Activated T-cell treated with anti-CD3 and anti-CD28 coated beads, Interleukin-2, amount 50 U/mL, for 48 hours (primary cell): ENCODE measurements at regions not wholly inside any gene's neighbourhood (a gene's known extent, or its start where the extent isn't known, plus 50 kb on each side); places are given as distances from the start of the nearest gene placed in this dataset.

ENCODE experiments used
- DNase-seq, 2 experiments: peaks; one replicate each; pipeline ENCODE4 v3.0.0-alpha.2; 2020

- no peak for DNase-seq
Observed at GRCh38 chr2:149989447-149990063, 402.0 kb upstream of the MMADHC start.

GRCh38 chr2:149988361-149988760 lies 400.8 kb upstream of the MMADHC start:
- DNase-seq, result no peak

- no peak for DNase-seq
Observed at GRCh38 chr2:149986861-149987260, 399.3 kb upstream of the MMADHC start.

GRCh38 chr2:149984311-149984710 lies 396.7 kb upstream of the MMADHC start:
- no peak for DNase-seq

DNA sequence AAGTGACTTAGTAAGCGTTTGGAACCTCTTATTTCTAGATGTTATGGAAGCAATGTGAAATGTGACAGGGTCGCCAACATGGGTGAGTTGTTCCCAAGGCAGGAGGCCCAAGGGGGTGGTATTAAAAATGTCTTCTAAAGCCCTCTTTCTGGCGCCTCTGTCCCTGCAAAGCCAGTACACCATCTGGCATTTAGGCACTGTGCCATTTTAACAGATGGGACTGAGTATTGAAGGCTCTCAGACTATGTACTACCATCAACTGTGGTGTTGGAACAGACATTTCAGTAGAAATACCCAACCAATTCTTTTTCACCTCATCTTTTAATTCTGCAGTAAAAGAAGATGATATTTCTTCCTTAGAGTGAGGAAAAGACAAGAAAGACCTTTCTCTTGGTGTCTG lies 384.5 kb upstream of the MMADHC start:
- no peak for DNase-seq

- DNase-seq, result no peak
Observed at GRCh38 chr2:149954981-149955600, 367.5 kb upstream of the MMADHC start.

DNA sequence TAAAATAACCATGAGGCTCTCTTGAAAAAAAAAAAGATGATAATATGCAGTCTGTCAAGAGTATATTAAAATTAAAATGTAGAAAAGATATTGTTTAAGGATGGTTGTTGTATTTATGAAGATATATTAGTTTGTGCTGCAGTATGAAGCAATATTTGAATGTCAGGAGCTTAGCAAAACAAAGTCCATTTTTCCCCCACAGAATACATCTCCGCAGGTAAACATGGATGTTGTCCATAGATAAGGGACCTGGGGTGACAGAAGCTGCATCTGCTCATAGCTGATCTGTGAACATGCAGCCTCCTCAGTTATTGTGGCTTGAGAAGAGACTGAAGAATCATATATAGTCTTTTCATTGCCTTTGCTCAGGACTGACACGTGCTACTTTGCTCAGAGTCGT lies 366.1 kb upstream of the MMADHC start:
- no peak for DNase-seq

- DNase-seq, result no peak
Observed at GRCh38 chr2:149931486-149931885, 343.9 kb upstream of the MMADHC start.

GRCh38 chr2:149928011-149928410 lies 340.4 kb upstream of the MMADHC start:
- DNase-seq, result no peak

DNA sequence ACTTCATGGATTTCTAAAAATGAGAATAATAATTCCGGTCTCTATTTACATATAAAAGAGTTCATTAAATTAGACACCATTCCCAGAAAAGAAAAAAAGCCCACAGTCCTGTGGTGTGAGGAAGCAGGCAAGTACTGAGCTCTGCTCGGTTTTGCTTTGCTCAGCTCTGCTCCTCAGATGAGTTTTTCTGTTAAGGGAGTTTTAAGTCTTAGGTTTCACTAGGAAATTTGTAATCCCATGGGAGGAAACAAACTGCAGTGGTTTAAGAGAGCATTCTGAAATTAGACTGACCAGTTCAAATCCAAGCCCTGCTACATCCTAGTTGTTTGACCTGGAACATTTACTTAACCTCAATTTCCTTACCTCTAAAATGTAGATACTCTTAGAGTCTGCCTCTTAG lies 338.6 kb upstream of the MMADHC start:
- DNase-seq, result no peak

DNA sequence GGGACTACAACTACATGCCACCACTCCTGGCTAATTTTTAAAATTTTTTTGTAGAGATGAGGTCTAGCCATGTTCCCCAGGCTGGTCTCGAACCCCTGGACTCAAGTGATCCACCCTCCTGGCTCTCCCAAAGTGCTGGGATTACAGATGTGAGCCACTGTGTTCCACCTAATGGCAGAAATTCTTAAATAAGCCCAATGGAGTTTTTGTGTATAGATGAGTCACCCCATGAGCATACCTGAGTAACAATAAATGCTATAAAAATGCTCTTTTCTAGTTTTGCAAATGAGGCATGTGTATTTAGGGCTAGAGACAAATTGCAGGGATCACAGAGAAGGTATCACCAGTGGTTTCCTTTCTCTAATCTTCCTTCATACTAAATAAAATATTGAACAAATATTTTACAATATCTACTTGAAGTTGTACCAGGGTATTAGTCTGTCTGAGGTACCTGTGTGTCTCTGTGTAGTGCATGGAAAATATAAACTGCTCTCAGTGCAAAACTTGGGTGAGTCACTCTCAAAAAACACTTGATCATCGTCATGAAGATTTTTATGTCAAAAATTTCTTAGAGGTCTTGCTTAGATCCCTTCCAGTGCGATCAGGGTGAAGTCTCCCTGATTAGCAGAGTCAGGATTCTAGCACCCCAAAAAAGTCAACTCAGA lies 337.1 kb upstream of the MMADHC start:
- no peak for DNase-seq

GRCh38 chr2:149924028-149924427 lies 336.5 kb upstream of the MMADHC start:
- DNase-seq, result no peak

GRCh38 chr2:149921911-149922616 lies 334.5 kb upstream of the MMADHC start:
- no peak for DNase-seq

GRCh38 chr2:149920389-149920788 lies 332.8 kb upstream of the MMADHC start:
- no peak for DNase-seq

- DNase-seq, result no peak
Observed at GRCh38 chr2:149915151-149915550, 327.6 kb upstream of the MMADHC start.

DNA sequence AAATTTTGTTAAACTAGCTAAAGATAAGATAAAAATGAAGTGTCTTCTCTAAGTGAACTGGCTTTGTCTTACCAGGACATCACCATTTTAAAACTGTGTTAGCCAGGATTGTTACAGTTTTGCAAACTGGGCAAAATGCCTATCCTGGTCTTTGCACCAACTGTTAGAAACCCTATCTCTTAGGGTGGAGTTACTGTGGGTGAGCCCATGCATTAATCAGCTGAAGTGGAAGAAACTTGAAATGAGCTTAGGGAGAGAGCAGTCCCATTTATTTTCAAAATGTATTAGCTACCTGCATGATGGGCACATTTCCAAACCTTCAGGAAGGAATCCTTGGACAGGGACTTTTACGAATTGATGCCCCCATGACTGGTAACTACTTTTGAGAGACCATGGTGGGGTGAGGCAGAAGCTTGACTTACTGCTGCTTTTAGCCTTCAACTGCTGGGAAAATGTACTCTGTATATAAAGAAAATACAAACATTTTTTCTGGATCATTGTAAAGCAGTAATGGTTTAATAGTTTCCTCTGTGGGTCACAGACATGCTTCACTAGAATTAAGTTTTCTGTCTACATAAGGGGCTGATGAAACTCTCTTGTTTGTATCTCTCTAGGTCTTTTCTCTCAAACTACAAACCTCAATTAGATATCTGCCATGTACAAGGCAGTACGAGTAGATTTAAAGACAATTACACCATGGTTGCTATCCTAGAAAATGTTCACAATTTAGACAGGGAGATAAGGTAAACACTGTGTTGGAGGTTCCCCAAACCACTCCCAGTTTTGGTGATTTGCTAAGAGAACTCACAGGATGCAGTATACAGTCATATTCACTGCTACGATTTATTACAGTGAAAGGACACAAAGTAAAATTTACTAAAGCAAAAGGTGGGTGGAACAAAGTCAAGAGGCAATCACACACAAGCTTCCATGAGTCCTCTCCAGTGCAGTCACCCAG lies 321.4 kb upstream of the MMADHC start:
- no peak for DNase-seq

DNA sequence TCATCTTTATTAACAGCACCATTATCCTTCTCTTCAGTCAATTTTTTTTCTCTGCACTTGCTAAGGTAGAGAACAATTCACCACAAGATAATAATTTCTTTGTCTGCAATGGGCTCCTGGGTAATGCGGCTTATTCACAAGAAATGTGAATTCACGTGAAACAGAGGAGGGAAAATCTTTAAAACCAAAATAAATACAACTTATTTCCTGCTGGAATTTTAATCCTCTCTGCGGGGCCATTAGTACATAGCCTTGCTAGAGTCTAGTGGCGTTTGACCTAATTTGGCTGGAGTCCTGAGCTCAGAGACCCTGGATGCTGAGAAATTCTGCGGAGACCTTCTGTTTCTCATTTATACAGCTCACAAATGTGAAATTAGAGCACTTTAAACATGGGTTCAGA lies 319.3 kb upstream of the MMADHC start:
- DNase-seq, result no peak

DNA sequence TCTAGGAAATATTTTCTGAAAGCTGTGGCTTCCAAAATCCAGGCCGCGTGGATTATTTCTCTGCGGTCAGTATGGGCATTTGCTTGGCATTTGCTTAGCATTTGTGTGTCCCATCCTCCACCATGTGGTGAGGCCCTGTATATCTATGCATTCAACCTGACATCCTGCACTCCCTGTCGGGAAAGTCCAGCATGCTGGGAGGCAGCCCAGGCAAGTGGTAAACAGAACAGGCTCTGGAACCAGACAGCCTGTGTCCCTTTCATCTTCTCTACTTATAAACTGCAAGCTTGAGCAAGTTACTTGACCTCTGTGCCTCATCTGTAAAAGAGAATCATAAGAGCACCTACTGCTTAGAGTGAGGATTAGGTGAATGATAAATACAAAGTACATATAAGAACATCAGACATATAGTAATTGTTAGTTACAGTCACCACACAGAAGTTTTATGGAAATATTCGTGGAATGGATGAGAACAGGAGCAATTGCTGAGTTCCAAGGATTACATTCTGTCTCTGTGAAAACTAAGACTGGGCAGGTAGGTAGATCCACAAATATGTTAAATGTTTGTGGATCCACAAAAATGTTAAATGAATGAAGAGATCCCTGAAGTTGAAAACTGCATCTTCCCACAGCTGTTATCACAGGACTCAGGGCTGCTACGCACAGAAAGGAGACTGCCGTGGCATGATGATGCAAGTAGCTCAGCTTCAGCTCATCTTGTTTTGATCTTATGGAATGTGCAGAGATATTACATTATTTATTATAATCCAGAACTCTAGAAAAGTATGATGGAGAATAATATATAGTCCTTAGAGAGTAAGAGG lies 317.0 kb upstream of the MMADHC start:
- DNase-seq, result no peak

DNA sequence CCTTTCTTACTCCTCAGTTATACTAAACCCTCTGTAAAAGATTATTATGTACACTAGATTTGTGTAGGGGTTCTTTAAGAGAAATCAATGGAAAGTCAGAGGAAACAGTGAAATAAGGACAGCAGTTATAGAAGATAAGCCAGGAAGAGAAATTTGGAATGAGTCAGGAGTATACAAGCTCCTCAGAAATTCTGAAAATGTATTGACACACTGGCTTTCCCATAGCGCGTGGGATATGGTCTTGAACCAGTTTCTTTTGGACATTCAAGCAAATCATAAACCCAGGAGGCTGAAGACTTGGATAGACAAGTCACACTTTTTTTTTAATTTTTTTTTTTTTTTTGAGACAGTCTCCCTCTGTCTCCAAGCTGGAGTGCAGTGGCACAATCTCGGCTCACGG lies 316.1 kb upstream of the MMADHC start:
- DNase-seq, result no peak

- DNase-seq, result no peak
Observed at GRCh38 chr2:149902081-149902480, 314.5 kb upstream of the MMADHC start.

GRCh38 chr2:149901231-149901859 lies 313.8 kb upstream of the MMADHC start:
- no peak for DNase-seq
